Fibroblast of the aortic adventitia (primary cell): ENCODE measurements at regions not wholly inside any gene's neighbourhood (a gene's known extent, or its start where the extent isn't known, plus 50 kb on each side); places are given as distances from the start of the nearest gene placed in this dataset.

Source experiments
- DNase-seq: peaks from one replicate; pipeline ENCODE4 v3.0.0-alpha.2; 2010; ENCODE audit warnings: low read depth
- H3K4me3 ChIP-seq: 2 replicates; pipeline ENCODE4 v1.5.1; 2011; ENCODE audit warnings: low read depth, mild to moderate bottlenecking, control low read depth, low read length, moderate library complexity
- TF ChIP-seq, protein P1 (sequence below): IDR thresholded peaks from 2 replicates; pipeline ENCODE4 v1.5.1; 2011; ENCODE audit warnings: mild to moderate bottlenecking, low read length, control low read depth, inconsistent platforms; ENCODE audit not compliant: insufficient read depth

DNA sequence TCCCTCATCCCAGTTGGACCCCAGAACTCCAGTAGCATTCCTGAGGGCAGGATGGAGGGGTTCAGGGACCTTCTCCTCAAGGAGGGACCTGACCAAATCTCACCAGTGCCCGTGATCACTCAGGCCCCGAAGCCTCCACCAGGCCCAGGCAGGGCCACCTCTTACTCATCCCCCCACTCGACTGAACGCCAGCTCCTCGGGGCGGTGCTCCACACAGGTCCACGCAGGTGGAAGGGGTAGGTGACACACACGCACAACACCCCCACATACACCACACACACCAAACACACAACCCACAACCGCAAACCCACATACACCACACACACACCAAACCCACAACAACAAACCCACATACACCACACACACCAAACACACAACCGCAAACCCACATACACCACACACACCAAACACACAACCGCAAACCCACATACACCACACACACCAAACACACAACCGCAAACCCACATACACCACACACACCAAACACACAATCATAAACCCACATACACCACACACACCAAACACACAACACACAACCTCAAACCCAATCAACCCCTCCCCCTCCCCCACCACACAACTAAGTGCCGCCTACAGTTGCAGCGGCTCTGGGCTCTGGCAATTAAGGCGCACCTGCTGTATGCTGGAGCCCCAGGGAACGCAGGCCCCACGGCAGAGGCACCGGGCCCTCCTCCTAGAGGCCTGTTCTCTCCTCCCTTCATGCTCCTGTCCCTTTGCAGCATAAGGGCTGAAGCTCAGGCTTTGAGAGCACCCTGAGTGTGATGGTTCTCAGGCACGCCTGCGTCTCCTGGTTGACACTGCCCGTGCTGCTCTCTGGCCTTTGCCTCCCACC lies 1318.1 kb downstream of the TBC1D22A start:
- no peak overlapping the region for H3K4me3 ChIP-seq
- no peak for DNase-seq
- TF ChIP-seq, protein P1, sequence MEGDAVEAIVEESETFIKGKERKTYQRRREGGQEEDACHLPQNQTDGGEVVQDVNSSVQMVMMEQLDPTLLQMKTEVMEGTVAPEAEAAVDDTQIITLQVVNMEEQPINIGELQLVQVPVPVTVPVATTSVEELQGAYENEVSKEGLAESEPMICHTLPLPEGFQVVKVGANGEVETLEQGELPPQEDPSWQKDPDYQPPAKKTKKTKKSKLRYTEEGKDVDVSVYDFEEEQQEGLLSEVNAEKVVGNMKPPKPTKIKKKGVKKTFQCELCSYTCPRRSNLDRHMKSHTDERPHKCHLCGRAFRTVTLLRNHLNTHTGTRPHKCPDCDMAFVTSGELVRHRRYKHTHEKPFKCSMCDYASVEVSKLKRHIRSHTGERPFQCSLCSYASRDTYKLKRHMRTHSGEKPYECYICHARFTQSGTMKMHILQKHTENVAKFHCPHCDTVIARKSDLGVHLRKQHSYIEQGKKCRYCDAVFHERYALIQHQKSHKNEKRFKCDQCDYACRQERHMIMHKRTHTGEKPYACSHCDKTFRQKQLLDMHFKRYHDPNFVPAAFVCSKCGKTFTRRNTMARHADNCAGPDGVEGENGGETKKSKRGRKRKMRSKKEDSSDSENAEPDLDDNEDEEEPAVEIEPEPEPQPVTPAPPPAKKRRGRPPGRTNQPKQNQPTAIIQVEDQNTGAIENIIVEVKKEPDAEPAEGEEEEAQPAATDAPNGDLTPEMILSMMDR = no peak

DNA sequence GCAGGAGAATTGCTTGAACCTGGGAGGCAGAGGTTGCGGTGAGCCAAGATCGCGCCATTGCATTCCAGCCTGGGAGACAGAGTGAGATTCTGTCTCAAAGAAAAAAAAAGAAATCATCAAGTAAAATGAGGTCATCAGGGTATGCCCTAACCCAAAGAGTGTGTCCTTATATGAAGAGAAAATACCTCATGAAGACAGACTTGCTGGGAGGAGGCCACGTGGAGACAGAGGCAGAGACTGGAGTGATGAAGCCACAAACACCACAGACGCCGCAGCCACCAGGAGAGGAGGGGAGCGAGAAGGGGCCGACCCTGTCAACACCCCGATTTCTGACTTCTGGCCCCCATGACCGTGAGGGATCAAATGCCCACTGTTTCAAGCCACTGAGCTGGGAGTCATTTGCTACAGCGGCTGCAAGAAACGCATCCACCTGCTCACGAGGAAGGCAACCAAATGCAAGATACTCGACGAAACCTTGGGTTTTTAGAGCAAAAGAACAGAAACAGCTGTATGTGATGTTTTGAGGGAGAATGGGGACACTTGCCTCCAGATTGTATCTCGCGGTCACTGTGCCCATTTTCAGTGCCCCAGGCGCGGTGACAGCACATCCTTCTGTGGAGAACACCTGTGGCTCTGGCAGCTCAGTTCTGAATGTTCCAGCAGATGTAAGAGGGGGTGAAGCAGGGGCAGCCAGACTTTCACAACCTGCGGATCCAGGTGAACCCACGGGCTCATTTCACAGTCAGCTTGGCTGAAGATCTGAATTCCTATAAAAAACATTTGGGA lies 1317.2 kb downstream of the TBC1D22A start:
- no peak overlapping the region for H3K4me3 ChIP-seq
- no peak for DNase-seq
- TF ChIP-seq, protein P1 = no peak

DNA sequence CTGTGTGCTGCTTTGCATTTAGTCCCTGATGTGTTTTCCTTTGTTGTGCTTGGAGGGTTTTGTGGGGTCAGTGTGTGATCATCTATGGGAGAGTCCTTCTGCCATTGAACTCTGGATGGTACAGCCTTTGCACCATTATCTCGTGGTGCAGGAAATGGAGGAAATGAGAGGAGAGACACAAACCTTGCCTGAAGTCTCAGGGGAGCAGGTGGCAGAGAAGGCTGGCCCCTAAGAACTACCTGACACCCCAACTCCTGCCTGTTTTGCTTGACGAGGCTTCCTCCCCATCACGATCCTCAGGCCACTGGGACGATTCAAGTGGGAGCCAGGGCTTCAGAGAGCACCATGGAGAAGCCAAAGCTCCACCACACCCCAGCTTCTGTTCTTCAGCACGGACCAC lies 1316.4 kb downstream of the TBC1D22A start:
- no peak for DNase-seq
- H3K4me3 ChIP-seq = no peak overlapping the region
- TF ChIP-seq, protein P1 = no peak

DNA sequence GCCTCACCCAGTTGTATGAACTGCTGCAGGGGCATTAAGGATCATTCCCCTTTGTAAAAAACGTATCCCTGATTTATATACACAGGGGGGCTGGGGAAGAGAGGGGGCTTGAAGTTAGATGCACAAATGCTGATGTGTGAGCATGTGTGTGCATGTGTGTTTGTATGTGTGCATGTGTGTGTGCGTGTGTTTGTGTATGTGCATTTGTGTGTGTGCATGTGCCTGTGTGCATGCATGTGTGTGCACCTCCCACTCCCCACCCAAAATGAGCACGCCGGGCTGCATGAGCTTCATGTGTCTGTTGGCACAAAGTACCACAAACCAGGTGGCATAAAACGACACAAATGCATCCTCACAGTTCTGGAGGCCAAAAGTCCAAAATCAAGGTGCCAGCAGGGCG lies 1315.2 kb downstream of the TBC1D22A start:
- TF ChIP-seq, protein P1 = no peak
- no peak overlapping the region for H3K4me3 ChIP-seq
- no peak for DNase-seq

DNA sequence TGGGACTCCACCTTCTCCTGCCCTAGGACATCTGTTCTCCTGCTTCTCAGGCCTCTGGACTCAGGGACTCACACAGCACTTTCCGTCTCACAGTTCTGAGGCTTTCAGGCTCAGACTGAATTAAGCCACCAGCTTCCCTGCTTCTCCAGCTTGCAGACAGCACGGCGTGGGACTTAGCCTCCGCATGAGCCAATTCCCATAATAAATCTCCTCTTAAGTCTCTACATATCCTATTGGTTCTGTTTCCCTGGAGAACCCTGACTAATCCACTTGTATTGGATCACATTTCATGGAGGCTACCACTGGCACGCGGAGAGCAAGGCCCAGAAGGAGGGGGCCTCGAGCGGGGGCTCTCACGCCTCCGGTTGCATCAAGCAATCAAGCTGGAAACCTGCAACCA lies 1313.6 kb downstream of the TBC1D22A start:
- no peak overlapping the region for H3K4me3 ChIP-seq
- no peak for DNase-seq
- TF ChIP-seq, protein P1 = no peak

DNA sequence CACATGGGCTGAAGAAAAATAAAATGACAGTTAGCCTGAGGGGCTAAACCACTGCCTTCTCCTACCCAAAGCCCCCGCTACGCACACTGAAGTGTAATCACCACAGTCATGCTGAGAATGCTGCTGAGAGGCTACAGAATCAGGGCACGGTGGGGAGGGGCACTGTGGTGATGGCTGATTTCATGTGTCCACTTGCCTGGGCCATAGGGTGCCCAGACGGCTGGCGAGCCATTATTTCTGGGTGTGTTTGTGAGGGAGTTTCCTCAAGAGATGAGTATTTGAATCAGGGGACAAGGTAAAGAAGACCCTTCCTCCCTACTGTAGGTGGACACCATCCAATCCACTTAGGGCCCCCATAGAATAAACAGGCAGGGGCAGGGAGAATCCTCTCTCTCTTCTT lies 1313.2 kb downstream of the TBC1D22A start:
- H3K4me3 ChIP-seq = no peak overlapping the region
- TF ChIP-seq, protein P1 = no peak
- no peak for DNase-seq
